HCT116 (cell line): ENCODE measurements at regions not wholly inside any gene's neighbourhood (a gene's known extent, or its start where the extent isn't known, plus 50 kb on each side); places are given as distances from the start of the nearest gene placed in this dataset.

ENCODE experiments used
- ATAC-seq: fragments of 200-7000 bp; cut with Tn5 transposase; 2 replicates; pipeline ENCODE4 v1.9.1; 2020; ENCODE audit warnings: mild to moderate bottlenecking, moderate library complexity
- BruUV-seq: library from RNA; stranded (reverse); fragments of 400-500 nt; replicated peaks from 2 replicates; lab custom pipeline; 2021; lab: Mats Ljungman, UMichigan
- CTCF ChIA-PET: fragments of 300-600 bp; sonication (Branson Sonifier 250); formaldehyde crosslinking; loops from one replicate; lab custom pipeline; 2021; ENCODE audit warnings: antibody characterized with exemption; lab: Charles Lee
- POLR2A ChIA-PET: fragments of 300-600, 350-600 bp; sonication (Branson Sonifier 250); formaldehyde crosslinking; loops from one replicate; lab custom pipeline; 2021; ENCODE audit warnings: antibody characterized with exemption; lab: Charles Lee
- RAD21 ChIA-PET, 2 experiments: fragments of 300-600 bp; sonication (Branson Sonifier 250); formaldehyde crosslinking; loops; one replicate each; lab custom pipeline; 2023; ENCODE audit warnings: low total read pairs in 2 of 2; ENCODE audit not compliant: uncharacterized antibody in 2 of 2, unreplicated experiment in 2 of 2, low non-redundant PET in 1 of 2; lab: Charles Lee
- DNase-seq: peaks from one replicate; pipeline ENCODE4 v3.0.0-alpha.2; 2010; ENCODE audit warnings: low read depth, low spot score
- H2AFZ ChIP-seq: fragments of 200-600 bp; shearing (Covaris generic), sonication (generic); 2 replicates; pipeline ENCODE4 v1.6.1; 2017; ENCODE audit warnings: low read depth, mixed run types, mixed read lengths, antibody characterized with exemption, low read length; ENCODE audit not compliant: poor library complexity, severe bottlenecking
- H3K27ac ChIP-seq: 2 replicates; pipeline ENCODE4 v1.5.1; 2012; ENCODE audit warnings: low read depth, low read length
- H3K27me3 ChIP-seq: fragments of 200-600 bp; sonication (generic); 2 replicates; pipeline ENCODE4 v1.6.1; 2016; ENCODE audit warnings: mixed run types, low read length, mixed read lengths; ENCODE audit not compliant: insufficient read depth
- H3K36me3 ChIP-seq, 2 experiments: fragments of 200-500 bp in 1 of 2; fragments of 200-600 bp in 1 of 2; sonication (Bioruptor generic) in 1 of 2; sonication (generic) in 1 of 2; 2 replicates each; pipeline versions ENCODE4 v1.5.1 to v1.6.1; 2014 to 2016; ENCODE audit warnings: low read length in 2 of 2, inconsistent platforms in 1 of 2, mixed read lengths in 1 of 2, mixed run types in 1 of 2; ENCODE audit not compliant: insufficient read depth in 2 of 2, control insufficient read depth in 1 of 2
- H3K4me1 ChIP-seq, 2 experiments: fragments of 200-600 bp in 1 of 2; sonication (generic) in 1 of 2; 2 replicates each; pipeline versions ENCODE4 v1.5.1 to v1.6.1; 2012 to 2017; ENCODE audit warnings: low read length in 2 of 2, inconsistent platforms in 1 of 2, mild to moderate bottlenecking in 1 of 2, mixed read lengths in 1 of 2, mixed run types in 1 of 2, moderate library complexity in 1 of 2; ENCODE audit not compliant: insufficient read depth in 2 of 2, control insufficient read depth in 1 of 2
- H3K4me2 ChIP-seq: fragments of 200-600 bp; sonication (generic); 2 replicates; pipeline ENCODE4 v1.6.1; 2017; ENCODE audit warnings: mixed run types, low read length, mixed read lengths
- H3K4me3 ChIP-seq, 2 experiments: fragments of 200-600 bp in 1 of 2; sonication (generic) in 1 of 2; replicated peaks in 1 of 2; 2 replicates each; pipeline ENCODE4 v1.5.1; 2011 to 2016; ENCODE audit warnings: low read length in 2 of 2, control low read depth in 1 of 2, low read depth in 1 of 2, mild to moderate bottlenecking in 1 of 2, mixed read lengths in 1 of 2, mixed run types in 1 of 2
- H3K79me2 ChIP-seq: fragments of 200-600 bp; sonication (generic); 2 replicates; pipeline ENCODE4 v1.6.1; 2017; ENCODE audit warnings: mild to moderate bottlenecking, mixed run types, low read length, moderate library complexity, mixed read lengths; ENCODE audit not compliant: insufficient read depth
- H3K9ac ChIP-seq: fragments of 200-600 bp; sonication (generic); 2 replicates; pipeline ENCODE4 v1.6.1; 2016; ENCODE audit warnings: low read length, mixed read lengths
- H3K9me2 ChIP-seq: fragments of 200-600 bp; sonication (generic), shearing (Covaris generic); 2 replicates; pipeline ENCODE4 v1.6.1; 2017; ENCODE audit warnings: mixed run types, mild to moderate bottlenecking, moderate library complexity; ENCODE audit not compliant: insufficient read depth
- H3K9me3 ChIP-seq, 2 experiments: fragments of 200-500 bp in 1 of 2; fragments of 200-600 bp in 1 of 2; sonication (Bioruptor generic) in 1 of 2; sonication (generic) in 1 of 2; 2 replicates each; pipeline ENCODE4 v1.6.1; 2014 to 2017; ENCODE audit warnings: low read length in 2 of 2, mixed read lengths in 2 of 2, inconsistent platforms in 1 of 2, low read depth in 1 of 2, mild to moderate bottlenecking in 1 of 2, mixed run types in 1 of 2, moderate library complexity in 1 of 2; ENCODE audit not compliant: control insufficient read depth in 1 of 2, insufficient read depth in 1 of 2
- H4K20me1 ChIP-seq: fragments of 200-600 bp; sonication (generic), shearing (Covaris generic); 2 replicates; pipeline ENCODE4 v1.6.1; 2017; ENCODE audit warnings: mixed run types, mild to moderate bottlenecking, moderate library complexity; ENCODE audit not compliant: insufficient read depth
- ATF3 ChIP-seq: IDR thresholded peaks from 2 replicates; pipeline ENCODE4 v1.6.1; 2012
- CBX3 ChIP-seq: IDR thresholded peaks from 2 replicates; pipeline ENCODE4 v1.6.1; 2012; ENCODE audit warnings: low read depth
- CEBPB ChIP-seq: IDR thresholded peaks from 2 replicates; pipeline ENCODE4 v1.6.1; 2012; ENCODE audit warnings: low read depth
- EGR1 ChIP-seq: IDR thresholded peaks from 2 replicates; pipeline ENCODE4 v1.6.1; 2012; ENCODE audit warnings: low read depth
- ELF1 ChIP-seq: IDR thresholded peaks from 2 replicates; pipeline ENCODE4 v1.6.1; 2012; ENCODE audit warnings: low read depth, borderline replicate concordance
- EZH2 ChIP-seq: fragments of 200-600 bp; sonication (generic); IDR thresholded peaks from 2 replicates; pipeline ENCODE4 v1.6.1; 2017; ENCODE audit warnings: antibody characterized with exemption, mixed run types
- EZH2phosphoT487 ChIP-seq: fragments of 200-600 bp; IDR thresholded peaks from 2 replicates; pipeline ENCODE4 v1.6.1; 2018; ENCODE audit warnings: antibody characterized with exemption, borderline replicate concordance
- JUND ChIP-seq: IDR thresholded peaks from 2 replicates; pipeline ENCODE4 v1.6.1; 2012
- POLR2A ChIP-seq: IDR thresholded peaks from 2 replicates; pipeline ENCODE4 v1.7.0; 2011; ENCODE audit warnings: borderline replicate concordance; ENCODE audit not compliant: insufficient read depth, insufficient read length; ENCODE audit errors: extremely low read depth
- RAD21 ChIP-seq: IDR thresholded peaks from 2 replicates; pipeline ENCODE4 v1.6.1; 2012; ENCODE audit warnings: low read depth, mild to moderate bottlenecking
- REST ChIP-seq: IDR thresholded peaks from 2 replicates; pipeline ENCODE4 v1.6.1; 2012; ENCODE audit warnings: low read depth
- TCF7L2 ChIP-seq: IDR thresholded peaks from 2 replicates; pipeline ENCODE4 v1.7.0; 2011; ENCODE audit warnings: borderline replicate concordance, inconsistent platforms; ENCODE audit not compliant: insufficient read depth, insufficient read length; ENCODE audit errors: extremely low read depth
- YY1 ChIP-seq: IDR thresholded peaks from 2 replicates; pipeline ENCODE4 v1.6.1; 2011; ENCODE audit warnings: low read length, low read depth, moderate library complexity, mild to moderate bottlenecking; ENCODE audit not compliant: insufficient replicate concordance; ENCODE audit errors: extremely low read depth
- ZBTB33 ChIP-seq: IDR thresholded peaks from 2 replicates; pipeline ENCODE4 v1.6.1; 2011; ENCODE audit warnings: mild to moderate bottlenecking, low read length, moderate library complexity; ENCODE audit not compliant: insufficient replicate concordance; ENCODE audit errors: extremely low read depth
- ZFX ChIP-seq: fragments of 450-650 bp; IDR thresholded peaks from 2 replicates; pipeline ENCODE4 v1.6.1; 2017
- ZNF274 ChIP-seq: fragments of 200-500 bp; sonication (Bioruptor generic); IDR thresholded peaks from 2 replicates; pipeline ENCODE4 v1.6.1; 2014; ENCODE audit warnings: mild to moderate bottlenecking, low read depth, low read length, inconsistent platforms
- intact Hi-C: fragments of 100-400 bp; cut with micrococcal nuclease; formaldehyde crosslinking; loops from 2 replicates; pipeline ENCODE4 v1.10.0; 2022

GRCh38 chr14:31933716-31934115, 143.4 kb upstream of the ARHGAP5 start:
- peaks cover 30 to 56% of the 10 kb centered on the region in 2 experiments for H3K4me1 ChIP-seq
- no peaks in the 10 kb centered on the region for H3K27me3 ChIP-seq
- ChIA-PET CTCF (interaction anchor here (1.1 to 3.4 kb wide), 3 partner anchors 7 to 319 kb away, joined by 4 to 73 read pairs (median 8); no protein-coding TSS in a partner anchor), POLR2A (interaction anchor here (1.3 kb wide), 1 partner anchor 73 kb away, joined by 3 read pairs; no protein-coding TSS in a partner anchor), RAD21 (interaction anchor here in 1 of 2 experiments (1.2 kb wide), 1 partner anchor 321 kb away, joined by 9 read pairs; no protein-coding TSS in a partner anchor)
- BruUV-seq: no TSS peak
- intact Hi-C loops: loop anchor here (1.0 to 2.0 kb wide), 4 partner anchors 319 to 627 kb away; no protein-coding TSS in a partner anchor
- no peaks in the 10 kb centered on the region for H3K9me3 ChIP-seq
- no peaks in the 10 kb centered on the region for H3K9me2 ChIP-seq
- no peaks in the 10 kb centered on the region for H3K79me2 ChIP-seq
- DNase-seq (no peak), ATAC-seq (no peak)
- H3K27ac ChIP-seq: no peak overlapping the region
- no peaks in the 10 kb centered on the region for H4K20me1 ChIP-seq
- H3K4me3 ChIP-seq: no peak overlapping the region
- no peak overlapping the region for H3K9ac ChIP-seq
- no peaks in the 10 kb centered on the region for H3K36me3 ChIP-seq
- H3K4me2 ChIP-seq: peak overlapping the region; percentile 46
- no peak for TF ChIP-seq ZBTB33
- TF ChIP-seq ATF3: no peak
- no peak for TF ChIP-seq YY1
- TF ChIP-seq JUND: no peak
- TF ChIP-seq CBX3: no peak
- TF ChIP-seq ELF1: no peak
- no peak for TF ChIP-seq TCF7L2
- TF ChIP-seq REST: no peak
- TF ChIP-seq EZH2: no peak
- no peak for TF ChIP-seq EGR1
- TF ChIP-seq POLR2A: no peak
- no peak for TF ChIP-seq ZNF274
- no peak for TF ChIP-seq CEBPB
- no peak for TF ChIP-seq ZFX
- no peak for TF ChIP-seq RAD21
- no peak for TF ChIP-seq EZH2phosphoT487
- H2AFZ ChIP-seq: peak overlapping the region; percentile 79
